Stimulated activated CD4-positive, alpha-beta T cell treated with anti-CD3 and anti-CD28 coated beads, Interleukin-1b, Interleukin-23, amount 100 ng/mL, for 48 hours (primary cell): ENCODE measurements at regions not wholly inside any gene's neighbourhood (a gene's known extent, or its start where the extent isn't known, plus 50 kb on each side); places are given as distances from the start of the nearest gene placed in this dataset.

Experiments used
- DNase-seq: peaks from one replicate; pipeline ENCODE4 v3.0.0-alpha.2; 2020

DNA sequence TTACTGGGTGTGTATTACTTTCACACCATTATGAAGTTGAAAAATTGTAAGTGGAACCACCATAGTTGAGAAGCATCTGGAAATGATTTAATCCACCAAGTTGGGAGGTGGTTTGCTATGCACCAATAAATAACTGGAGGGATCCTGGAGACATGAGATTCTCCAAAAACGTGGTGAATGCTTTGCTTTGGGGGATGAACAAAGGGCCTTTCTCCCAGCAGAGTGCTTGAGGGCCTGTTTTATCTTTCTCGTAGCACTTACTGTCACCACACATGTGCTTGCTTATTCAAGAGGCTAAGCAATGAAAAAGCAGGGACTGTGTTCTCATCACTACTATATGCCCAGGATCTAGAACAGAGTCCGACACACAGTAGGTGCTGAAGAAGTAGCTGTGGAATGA is 371.1 kb downstream of the DHX35 start:
- no peak for DNase-seq

DNA sequence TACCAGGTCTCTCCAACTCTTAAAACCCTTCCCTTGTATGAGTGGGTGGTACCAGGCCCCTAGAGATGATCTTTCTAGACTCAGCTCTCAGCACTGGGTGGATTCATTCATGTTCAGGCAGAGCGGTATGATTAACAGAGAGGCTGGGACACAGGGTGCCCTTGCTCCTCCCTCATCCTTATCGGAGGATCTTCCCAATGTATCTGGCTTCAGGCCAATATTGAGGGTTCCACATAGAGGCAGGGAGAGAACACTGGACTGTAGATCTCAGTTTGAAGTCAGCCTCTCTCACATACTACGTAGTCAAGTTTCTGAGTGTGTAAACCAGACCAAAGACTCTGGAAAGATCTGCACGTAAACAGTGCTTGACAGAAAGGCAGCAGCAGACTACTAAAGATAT is 366.2 kb downstream of the DHX35 start:
- DNase-seq = no peak

DNA sequence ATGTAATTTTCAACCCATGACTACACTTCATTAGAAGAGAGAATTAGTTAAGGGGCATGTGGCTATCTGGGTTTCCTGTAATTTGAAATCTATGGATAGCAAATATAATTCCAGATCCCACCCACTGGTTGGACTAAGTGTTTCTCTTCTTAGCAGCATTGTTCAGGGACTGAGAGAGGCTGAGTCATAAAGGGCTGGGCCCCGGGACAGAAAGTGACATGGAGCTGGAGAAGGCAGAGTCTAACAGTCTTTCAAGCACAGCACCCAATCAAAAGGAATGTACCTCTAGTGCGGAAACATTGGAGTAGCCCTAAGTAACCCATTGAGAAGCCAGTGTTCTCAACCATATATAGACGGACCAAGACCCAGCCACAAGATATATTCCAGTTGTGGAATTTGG is 363.9 kb downstream of the DHX35 start:
- DNase-seq = no peak

DNA sequence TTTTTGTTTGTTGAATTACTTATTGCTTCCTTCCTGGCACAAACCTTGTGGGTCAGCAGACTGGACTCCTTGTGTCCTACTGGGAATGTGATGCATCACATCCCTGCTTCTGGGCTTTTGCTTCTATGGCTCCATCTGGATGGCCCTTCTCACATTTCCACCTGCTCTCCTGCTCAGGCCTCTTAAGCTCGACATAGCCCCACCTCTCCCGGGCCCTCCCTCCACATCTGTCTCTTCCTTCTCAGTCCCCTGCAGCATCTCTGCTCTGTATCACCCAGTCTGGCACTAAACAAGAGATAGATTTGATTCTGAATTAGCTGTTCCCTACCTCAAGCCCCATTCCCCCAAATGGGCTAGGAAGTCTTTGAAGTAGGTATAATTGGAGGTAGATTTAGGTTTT is 356.8 kb downstream of the DHX35 start:
- no peak for DNase-seq

DNA sequence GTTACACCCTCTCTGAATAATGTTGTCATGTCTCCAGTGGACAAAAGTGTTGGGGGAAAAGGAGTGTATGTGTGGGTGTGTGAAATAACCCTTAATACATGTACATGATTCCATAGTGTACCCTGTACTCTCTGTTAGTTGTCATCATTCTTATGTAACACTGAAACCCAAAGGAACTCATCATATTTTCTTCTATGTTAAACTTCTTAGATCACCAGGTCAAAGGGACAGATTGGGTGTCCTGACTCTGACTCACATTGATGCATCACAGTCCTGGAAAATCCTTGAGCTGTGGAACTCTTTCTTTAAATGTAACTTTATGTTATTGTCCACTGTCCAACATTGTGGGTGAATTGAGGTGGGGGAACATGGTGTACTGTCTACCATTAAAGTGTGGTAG is 350.5 kb downstream of the DHX35 start:
- DNase-seq = no peak

DNA sequence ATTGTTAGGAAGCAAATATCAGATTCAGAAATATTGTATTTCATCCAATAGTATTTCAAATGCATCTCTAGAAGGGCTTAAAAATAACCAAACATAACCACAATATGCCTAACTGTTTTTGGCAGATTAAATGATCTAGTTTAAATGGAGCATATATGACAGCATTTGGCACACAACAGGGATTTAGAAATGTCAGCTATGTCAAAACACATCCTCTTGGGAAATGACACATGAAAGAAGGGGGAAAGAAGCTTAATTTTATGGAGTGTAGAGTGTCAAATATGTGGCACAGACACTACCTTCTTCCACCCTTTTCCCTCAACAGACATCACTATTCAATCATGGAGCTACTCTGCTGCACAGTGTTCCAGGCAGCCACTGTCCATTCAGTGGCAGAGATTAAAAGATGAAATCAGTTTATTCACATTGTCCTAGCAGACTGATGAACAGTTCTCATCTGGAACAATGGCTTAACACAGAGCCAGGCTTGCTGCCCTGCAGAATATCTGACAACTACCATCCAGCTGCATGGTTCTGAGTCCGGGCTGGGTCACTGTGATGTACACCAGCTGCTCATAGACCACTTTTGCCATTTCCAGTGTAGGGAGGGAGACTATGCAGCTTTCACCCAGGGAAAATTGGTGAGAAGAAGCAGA is 349.8 kb downstream of the DHX35 start:
- no peak for DNase-seq

DNA sequence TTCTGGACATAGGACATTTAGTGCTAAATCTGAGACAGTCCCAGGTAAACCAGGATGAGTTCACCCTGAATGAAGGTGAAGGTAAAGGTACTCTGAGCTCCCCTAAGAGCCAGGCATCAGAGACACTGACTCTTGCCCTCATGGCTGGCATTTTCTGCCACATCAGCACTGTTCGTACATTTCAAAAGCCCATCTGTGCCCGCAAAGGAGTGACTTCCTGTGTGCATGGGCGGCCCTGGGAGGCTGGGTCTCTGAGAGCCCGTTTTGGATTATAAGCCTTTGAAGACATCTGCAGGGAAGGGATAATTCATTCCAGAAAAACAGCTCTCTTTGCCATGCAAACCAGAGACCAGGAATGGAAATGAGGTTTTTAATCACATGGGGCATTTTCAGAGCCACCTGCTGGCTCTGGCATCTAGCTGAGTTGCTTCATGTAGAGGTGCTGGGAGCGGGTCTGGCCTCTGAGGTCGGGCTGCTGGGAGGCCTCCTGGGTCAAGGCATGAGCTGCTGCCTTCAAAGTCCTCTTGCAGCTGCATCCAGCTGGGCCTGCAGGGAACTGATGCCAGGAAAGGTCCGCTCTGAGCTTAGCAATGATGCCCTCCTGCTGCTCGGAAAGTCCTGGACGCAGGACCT is 348.3 kb downstream of the DHX35 start:
- no peak for DNase-seq

DNA sequence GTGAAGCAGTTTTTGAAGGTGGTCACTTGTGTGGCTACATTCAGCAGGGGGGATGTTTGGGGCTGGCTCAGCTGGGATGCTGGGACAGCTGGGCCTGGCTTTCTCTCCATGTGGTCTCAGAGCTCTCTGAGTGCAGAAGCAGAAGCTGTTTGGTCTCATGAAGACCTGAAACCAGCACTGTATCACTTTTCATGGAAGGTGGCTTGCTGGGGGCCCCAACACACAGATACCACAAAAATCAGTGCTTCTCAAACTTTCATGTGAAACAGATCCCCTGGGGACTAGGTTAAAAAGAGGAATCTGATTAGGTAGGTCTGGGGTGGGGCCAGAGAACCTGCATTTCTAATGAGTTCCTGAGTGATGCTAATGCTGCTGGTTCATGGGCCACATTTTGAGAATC is 347.3 kb downstream of the DHX35 start:
- no peak for DNase-seq

DNA sequence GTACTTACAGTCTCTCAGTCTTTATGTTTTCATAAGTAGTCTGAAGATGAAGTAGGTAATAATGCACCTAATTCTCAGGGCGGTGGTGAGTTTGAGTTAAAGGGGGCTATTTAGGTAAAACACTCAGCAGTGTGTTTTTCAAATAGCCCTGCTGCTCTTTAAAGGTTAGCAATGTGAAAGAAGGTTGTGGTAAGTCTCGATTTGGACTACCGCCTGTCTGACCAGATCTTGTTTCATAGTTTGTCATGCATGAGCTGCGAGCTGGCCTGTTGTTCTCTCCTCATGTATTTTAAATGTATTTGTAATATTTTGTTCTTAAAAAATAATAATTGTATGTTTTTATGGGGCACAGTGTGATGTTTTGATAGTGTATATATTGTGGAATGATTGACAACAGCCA is 340.2 kb downstream of the DHX35 start:
- DNase-seq = no peak

DNA sequence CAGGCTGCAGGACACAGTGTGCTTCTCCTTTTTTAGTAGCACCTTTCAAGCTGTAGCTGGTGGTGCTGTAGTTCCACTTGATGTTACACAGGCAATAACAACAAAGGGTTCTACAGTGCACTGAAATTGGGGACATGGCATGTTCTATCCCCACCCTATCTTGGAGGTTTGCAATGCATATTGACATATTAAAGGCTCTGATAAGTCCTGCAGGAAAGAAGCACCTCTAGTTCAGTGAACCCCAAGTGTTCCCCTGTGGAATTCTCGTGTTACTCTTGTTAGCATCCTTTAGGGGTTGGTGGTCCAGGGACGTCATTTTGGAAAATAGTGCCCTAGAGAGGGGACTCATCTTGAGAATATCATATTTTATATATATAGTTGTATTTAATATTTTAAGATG is 337.6 kb downstream of the DHX35 start:
- no peak for DNase-seq

DNA sequence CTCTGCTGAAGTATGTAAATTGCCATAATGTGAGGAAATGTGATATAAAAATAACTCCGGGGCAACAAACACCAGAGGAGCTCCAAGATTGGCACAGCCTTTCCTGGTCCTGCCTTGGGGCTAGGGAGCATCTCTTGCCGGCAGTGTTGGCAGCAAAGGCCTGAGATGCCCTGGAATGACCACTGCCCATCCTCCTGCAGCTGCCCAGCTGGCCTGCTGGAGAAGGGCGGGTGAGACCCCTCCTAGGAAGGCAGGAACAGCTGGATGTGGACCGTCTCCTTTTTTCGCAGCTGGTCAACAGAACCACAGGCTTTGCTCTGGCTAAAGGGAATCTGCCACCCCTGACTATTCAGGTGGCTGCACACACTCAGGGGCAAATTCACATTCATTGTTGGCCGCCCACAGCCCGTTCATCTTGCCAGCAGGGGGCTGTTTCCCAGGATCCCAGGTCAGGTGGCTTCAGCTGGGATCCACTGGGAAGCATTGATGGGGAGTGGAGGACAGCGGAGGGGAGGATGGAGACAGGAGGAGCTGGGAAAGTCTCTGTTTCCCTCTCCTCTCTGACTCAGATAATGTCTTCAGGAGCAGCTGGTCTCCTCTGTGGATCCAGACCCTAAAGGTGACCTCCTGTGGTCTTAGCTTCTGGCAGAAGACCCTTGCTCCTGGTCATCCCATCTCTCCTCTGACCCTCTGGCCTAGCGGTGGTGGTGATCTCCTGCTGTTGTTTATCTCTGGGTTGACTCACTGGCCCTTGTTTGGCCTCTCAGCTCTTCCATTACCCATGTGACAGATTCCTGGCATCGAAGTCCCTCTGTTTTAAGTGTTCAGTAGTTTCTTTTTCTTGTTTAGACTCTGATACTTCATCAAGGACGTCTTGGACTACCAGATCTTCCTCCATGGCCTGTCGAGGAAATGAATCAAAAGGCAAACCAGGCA is 336.7 kb downstream of the DHX35 start:
- no peak for DNase-seq

DNA sequence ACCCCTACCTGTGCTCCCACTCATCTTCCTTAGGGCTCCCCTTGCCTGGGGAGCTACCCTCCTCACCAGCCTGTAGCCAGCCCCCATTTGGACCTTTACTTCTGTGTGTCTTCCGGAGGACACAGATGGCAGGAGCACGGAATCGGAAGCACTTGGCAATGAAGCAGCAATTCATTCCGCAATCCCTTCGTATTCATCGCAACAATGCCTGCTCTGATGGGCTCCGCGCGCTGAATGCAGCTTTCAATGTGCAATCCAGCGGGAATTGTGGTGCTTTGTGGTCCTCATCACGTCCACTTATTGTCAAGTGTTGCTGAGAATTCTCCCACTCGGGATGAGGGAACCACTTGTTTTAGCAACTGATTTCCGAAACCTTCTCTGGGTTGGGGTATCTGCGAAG is 336.0 kb downstream of the DHX35 start:
- no peak for DNase-seq

DNA sequence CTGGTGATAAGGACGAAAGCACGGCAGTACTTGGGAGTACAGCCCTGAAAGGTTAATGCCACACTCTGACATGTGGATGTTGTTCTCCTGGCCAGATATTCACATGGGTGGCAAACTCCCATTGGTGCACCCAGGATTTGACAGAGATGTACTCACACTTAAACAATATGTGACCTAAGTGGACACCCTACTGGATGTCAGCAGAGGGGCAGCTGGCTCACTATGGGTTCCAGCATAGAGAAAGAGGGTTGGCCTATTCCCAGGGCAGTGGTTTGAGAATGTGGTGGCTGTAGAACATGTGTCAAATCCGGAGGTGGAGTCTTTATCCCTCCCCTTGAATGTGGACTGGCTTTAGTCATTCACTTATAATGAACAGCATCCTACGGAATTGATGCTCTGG is 333.2 kb downstream of the DHX35 start:
- DNase-seq = no peak

DNA sequence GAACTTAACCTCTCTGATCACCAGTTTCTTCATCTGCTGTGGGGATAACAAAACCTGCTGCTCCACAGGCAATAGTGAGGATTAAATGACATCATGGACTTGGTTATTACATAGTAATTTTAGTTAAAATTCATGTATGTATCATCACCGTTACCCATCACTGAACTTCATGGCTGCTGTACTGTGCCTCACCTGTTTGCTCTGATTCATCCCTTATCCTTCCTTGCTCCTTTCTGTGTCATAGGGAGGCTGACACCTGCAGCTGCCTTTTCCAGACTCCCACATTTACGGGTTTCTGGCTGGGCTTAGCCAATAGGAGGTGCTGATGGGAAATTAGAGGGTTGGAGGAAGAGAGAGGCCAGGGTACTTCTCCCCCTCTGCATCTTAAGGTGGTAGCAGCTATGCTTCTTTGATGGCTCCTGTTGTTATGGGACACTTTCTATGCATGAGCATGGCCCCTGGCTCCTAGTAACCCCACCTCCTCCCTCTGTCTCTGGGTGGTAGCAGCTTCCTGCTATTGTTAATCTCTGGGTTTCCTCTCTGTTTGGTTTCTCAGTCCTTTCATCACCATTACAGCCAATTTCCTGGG is 332.1 kb downstream of the DHX35 start:
- DNase-seq = no peak

DNA sequence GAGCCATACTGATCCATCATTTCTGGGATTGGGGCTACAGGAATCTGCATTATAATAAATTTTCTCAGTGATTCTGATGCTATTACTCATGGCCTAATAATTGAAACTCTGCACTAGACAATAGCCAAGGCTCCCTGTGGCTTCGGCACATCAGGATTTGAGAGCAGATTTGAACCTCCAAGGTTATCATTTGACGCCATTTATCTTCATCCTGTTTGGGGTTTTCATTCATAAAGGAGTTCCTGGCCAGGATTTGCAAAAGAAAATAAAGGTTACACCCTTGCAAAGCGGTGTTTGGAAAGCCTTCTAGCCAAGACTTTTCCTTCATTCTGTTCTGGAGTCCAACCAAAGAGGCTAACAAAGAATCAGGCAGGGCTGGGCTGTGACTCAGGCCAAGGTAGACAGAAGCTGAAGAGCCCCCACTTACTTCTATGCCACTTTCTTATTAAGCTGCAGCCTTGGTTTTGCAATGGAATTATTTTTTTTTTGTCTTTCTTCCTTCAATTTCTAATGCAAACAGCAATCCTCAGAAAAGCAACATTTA is 330.1 kb downstream of the DHX35 start:
- no peak for DNase-seq

DNA sequence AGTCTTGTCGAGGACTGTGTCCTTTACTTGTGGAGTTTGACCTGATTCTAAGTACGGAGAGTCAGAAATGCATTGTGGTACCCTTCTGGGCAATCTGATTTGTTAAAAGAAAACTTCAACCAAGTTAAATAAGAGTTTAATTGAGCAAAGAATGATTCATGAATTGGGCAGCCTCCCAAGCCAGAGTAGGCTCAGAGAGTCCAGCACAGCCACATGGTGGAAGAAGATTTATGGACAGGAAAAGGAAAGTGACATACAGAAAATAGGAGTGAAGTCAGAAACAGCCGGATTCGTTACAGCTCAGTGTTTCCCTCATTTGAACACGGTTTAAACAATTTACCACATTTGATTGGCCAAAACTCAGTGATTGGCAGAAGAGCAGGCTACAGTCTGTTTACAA is 329.2 kb downstream of the DHX35 start:
- no peak for DNase-seq

DNA sequence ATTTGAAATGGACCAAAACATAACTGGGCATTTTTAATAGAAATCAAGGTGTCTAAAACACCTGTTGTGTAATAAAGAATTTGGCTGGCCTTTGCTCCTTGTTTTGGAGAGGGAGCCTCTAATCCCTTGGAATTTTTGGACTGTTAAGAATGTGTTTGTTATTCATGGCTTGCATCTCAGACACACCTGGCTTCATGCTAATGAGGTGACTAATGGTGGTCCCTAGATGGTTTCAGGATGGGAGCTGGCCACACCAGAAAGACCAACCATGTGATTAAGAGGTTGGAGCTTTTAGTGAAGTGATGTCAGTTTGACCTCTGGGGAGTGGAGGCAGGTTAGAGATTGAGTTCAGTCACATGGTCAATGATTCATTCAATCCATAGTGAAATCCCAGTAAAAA is 328.4 kb downstream of the DHX35 start:
- DNase-seq = no peak

DNA sequence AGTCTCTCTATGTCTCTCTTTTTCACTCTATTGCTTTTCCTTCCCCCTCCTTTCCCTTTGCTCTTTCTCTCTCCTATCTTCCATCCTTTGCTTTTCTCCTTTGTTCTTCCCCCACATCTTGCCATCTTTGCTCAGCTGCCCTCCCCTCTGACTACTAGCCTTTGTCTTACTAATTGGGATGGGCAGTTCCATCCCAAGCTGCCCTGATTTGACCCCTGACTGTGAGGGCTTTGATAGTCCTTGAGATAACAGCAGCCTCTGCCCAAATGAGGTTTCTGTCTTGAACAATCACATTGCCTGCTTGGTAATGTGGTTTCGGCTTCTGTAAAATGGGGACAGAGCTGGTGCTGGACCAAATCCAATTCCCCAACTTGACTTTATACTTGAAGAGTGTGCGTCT is 327.7 kb downstream of the DHX35 start:
- DNase-seq = no peak

DNA sequence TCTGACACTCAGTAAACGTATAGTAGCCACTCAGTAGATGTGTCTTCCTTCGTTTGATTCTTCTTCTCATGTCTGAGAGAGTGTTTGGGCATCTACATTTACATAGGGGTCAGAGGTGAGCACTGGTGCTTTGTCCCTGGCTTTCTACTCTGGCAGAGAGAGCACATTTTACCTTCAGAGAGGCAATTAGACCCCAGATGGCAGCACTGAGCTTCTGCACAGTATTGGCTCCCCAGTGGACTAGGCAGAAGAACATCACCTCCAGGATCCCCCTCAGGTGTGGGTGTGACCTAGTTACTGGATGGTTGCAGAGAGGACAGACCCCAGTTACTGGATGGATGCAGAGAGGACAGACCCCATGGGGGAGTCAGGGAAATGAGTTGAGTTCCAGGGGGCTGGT is 327.2 kb downstream of the DHX35 start:
- no peak for DNase-seq

DNA sequence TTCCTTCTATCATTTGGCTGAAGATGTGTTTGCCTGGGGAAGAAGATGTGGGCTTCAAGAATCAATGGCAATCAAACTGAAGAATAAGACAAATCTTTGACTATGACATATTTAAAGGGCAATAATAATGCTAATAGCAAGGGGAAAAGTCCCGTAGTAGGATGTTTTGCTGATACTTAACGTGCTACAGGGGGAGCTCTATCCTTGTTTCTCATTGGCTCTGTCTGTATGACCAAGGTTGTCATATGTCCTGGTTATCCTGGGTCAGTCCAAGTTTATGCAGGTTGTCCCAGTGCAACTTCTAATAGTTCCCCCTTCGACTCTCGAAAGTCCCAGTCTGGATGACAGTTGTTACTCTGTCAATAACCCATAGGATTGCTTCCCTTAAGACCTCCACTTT is 321.3 kb downstream of the DHX35 start:
- no peak for DNase-seq

DNA sequence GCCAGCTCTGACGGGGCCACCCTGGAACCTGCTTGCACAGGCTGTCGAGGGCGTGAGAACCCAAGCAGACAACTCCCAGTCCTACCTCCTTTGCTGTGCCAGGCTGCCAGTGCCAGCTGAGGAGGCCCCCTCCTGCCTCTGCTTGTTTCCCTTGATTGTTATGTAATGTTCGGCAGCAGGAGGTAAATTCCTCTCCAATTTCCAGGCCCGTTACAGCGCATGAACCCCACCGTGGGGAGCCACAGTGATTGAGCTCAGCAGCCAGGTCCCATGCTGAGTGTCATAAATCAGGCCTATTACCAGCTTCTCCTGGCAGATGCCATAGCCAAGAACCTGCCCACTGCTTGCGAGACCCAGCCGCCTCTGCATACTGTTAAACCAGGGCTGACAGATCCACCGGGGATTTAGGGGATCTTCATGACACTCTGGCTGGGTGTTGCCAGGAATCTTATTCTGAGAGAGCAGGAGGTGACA is 320.5 kb downstream of the DHX35 start:
- DNase-seq = no peak

DNA sequence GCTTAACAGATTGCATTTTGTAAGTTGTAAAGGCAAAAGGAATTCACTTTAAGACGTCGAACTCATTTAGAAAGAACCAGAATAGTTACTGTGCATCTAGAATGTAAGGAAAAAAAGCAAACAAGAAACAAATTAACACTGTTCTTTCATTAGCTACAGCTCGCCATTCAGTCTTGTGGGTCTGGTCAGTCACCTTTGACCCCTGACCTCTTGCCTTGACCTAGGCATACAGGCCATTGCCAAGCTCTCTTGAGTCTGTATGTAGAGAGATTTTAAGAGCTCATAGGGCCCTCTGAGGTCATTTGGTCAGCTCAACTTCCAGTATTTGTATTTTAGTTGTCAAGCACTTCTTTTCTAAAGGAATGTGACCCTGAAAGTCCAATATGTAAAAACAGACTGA is 318.7 kb downstream of the DHX35 start:
- no peak for DNase-seq

DNA sequence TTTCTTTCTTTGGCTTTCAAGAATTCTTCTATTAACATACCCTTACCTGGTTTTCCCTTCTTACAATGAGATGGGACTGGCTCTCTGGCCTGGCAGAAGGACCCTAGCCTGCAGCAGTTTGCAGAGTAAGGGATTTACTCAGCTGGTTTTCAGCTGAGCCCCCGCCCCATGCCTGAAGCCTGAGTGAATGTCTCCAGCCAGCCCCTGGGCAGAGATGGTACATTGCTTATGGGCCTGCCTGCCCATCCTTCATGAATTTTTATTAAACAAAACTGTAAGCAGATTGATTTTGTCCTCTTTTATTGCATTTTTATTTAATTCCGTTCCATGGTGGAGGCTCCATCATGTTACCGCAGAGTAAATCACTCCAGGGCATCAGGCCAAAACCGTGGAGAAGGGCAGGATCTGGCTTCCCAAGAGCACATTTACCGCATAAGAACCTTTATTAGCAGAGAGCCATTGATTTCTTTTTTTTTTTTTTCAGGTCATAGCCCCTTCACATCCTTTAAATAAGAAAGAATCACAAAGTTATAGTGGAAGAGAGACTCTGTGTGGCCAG is 316.2 kb downstream of the DHX35 start:
- DNase-seq = no peak
